ENCODE measurements at regions not wholly inside any gene's neighbourhood (a gene's known extent, or its start where the extent isn't known, plus 50 kb on each side); places are given as distances from the start of the nearest gene placed in this dataset.

- TF ChIP-seq EZH2 (IDR thresholded peaks at IDR 0.05; ENCODE audit: borderline replicate concordance, low read depth, low read length, severe bottlenecking), result no peak
- TF ChIP-seq CTCF (IDR thresholded peaks at IDR 0.05; ENCODE audit: borderline replicate concordance, extremely low read depth, low read length, poor library complexity, severe bottlenecking), result no peak
Observed at GRCh38 chr1:199909137-199909536, 118.4 kb upstream of the NR5A2 start.

Data from DND-41 (cell line).